Neuronal stem cell (in vitro differentiated cells): ENCODE measurements at regions not wholly inside any gene's neighbourhood (a gene's known extent, or its start where the extent isn't known, plus 50 kb on each side); places are given as distances from the start of the nearest gene placed in this dataset.

Experiments used
- DNase-seq: peaks from one replicate; pipeline ENCODE4 v3.0.0-alpha.2; 2013; ENCODE audit warnings: low spot score
- H2AFZ ChIP-seq: one replicate; pipeline ENCODE4 v1.6.1; 2013; ENCODE audit warnings: mild to moderate bottlenecking, low read length, inconsistent platforms
- H2AK5ac ChIP-seq: 2 replicates; pipeline ENCODE4 v1.6.1; 2013; ENCODE audit warnings: low read depth, mild to moderate bottlenecking, inconsistent platforms, low read length, moderate library complexity, mixed read lengths
- H2BK120ac ChIP-seq: 2 replicates; pipeline ENCODE4 v1.6.1; 2013; ENCODE audit warnings: low read depth, mild to moderate bottlenecking, inconsistent platforms, low read length, moderate library complexity, mixed read lengths
- H2BK12ac ChIP-seq: one replicate; pipeline ENCODE4 v1.6.1; 2013; ENCODE audit warnings: low read length, inconsistent platforms
- H2BK15ac ChIP-seq: 2 replicates; pipeline ENCODE4 v1.6.1; 2013; ENCODE audit warnings: mild to moderate bottlenecking, low read length, inconsistent platforms, mixed read lengths
- H2BK5ac ChIP-seq: one replicate; pipeline ENCODE4 v1.6.1; 2013; ENCODE audit warnings: inconsistent platforms, mild to moderate bottlenecking, low read length, moderate library complexity
- H3K14ac ChIP-seq: one replicate; pipeline ENCODE4 v1.6.1; 2013; ENCODE audit warnings: low read length, inconsistent platforms
- H3K18ac ChIP-seq: 2 replicates; pipeline ENCODE4 v1.6.1; 2013; ENCODE audit warnings: low read length, inconsistent platforms
- H3K23ac ChIP-seq: 2 replicates; pipeline ENCODE4 v1.6.1; 2013; ENCODE audit warnings: low read depth, mild to moderate bottlenecking, mixed read lengths, low read length, inconsistent platforms; ENCODE audit not compliant: poor library complexity
- H3K27ac ChIP-seq: replicated peaks from 3 replicates; pipeline ENCODE4 v1.5.1; 2013; ENCODE audit warnings: low read length, inconsistent platforms
- H3K27me3 ChIP-seq, 3 experiments: 2 replicates each; pipeline ENCODE4 v1.6.1; 2013; ENCODE audit warnings: low read length in 3 of 3, mild to moderate bottlenecking in 2 of 3, inconsistent platforms in 1 of 3, low read depth in 1 of 3, mixed read lengths in 1 of 3, moderate library complexity in 1 of 3; ENCODE audit not compliant: control insufficient read depth in 3 of 3, insufficient read depth in 3 of 3
- H3K36me3 ChIP-seq, 2 donors: replicated peaks in 1 of 2; 2 replicates each; pipeline ENCODE4 v1.6.1; 2013; ENCODE audit warnings: low read length in 2 of 2; ENCODE audit not compliant: control insufficient read depth in 2 of 2, insufficient read depth in 2 of 2
- H3K4ac ChIP-seq: 2 replicates; pipeline ENCODE4 v1.6.1; 2013; ENCODE audit warnings: inconsistent platforms, mild to moderate bottlenecking, low read length, moderate library complexity
- H3K4me1 ChIP-seq, 2 donors: 1 replicate in 1 of 2; 2 replicates in 1 of 2; pipeline ENCODE4 v1.6.1; 2013; ENCODE audit warnings: low read length in 2 of 2, low read depth in 1 of 2; ENCODE audit not compliant: control insufficient read depth in 2 of 2, insufficient read depth in 1 of 2
- H3K4me2 ChIP-seq: one replicate; pipeline ENCODE4 v1.6.1; 2013; ENCODE audit warnings: mild to moderate bottlenecking, low read length, inconsistent platforms; ENCODE audit not compliant: insufficient read depth, poor library complexity, severe bottlenecking
- H3K4me3 ChIP-seq, 2 donors: 2 replicates each; pipeline ENCODE4 v1.5.1; 2013; ENCODE audit warnings: low read length in 2 of 2, mild to moderate bottlenecking in 2 of 2, inconsistent platforms in 1 of 2, moderate library complexity in 1 of 2
- H3K79me1 ChIP-seq: one replicate; pipeline ENCODE4 v1.6.1; 2013; ENCODE audit warnings: low read depth, mild to moderate bottlenecking, inconsistent platforms, low read length, moderate library complexity
- H3K9ac ChIP-seq: one replicate; pipeline ENCODE4 v1.6.1; 2013; ENCODE audit warnings: mild to moderate bottlenecking, low read depth, low read length, inconsistent platforms; ENCODE audit not compliant: poor library complexity
- H3K9me3 ChIP-seq, 2 donors: replicated peaks in 1 of 2; 2 replicates each; pipeline versions ENCODE3 to v1.6.1; 2013; ENCODE audit warnings: low read length in 2 of 2, mild to moderate bottlenecking in 2 of 2, inconsistent platforms in 1 of 2, low read depth in 1 of 2, mixed read lengths in 1 of 2, moderate library complexity in 1 of 2; ENCODE audit not compliant: control insufficient read depth in 2 of 2, insufficient read depth in 1 of 2
- H4K8ac ChIP-seq: one replicate; pipeline ENCODE4 v1.6.1; 2013; ENCODE audit warnings: low read depth, mild to moderate bottlenecking, inconsistent platforms, low read length, moderate library complexity
- H4K91ac ChIP-seq: one replicate; pipeline ENCODE4 v1.6.1; 2013; ENCODE audit warnings: low read length, low read depth, mild to moderate bottlenecking, inconsistent platforms; ENCODE audit not compliant: poor library complexity
- whole genome bisulfite sequencing, 2 donors: extraction: QIAGEN DNeasy Blood & Tissue Kit; methylation state at CpG; one replicate each; pipeline ENCODE4 v1.1.7; 2013; ENCODE audit warnings: missing lambda C conversion rate in 2 of 2, mixed read lengths in 1 of 2; ENCODE audit not compliant: insufficient read length in 2 of 2, insufficient replicate concordance in 1 of 2; ENCODE audit errors: extremely low coverage in 2 of 2; 5-methylcytosine and 5-hydroxymethylcytosine counted together

- H2BK12ac ChIP-seq, result no peak overlapping the region
- no peak overlapping the region for H4K91ac ChIP-seq
- no peaks in the 10 kb centered on the region for H3K9me3 ChIP-seq
- H4K8ac ChIP-seq, result no peak overlapping the region
- H3K27me3 ChIP-seq, result no peaks in the 10 kb centered on the region
- WGBS, 2 donors, result no CpG with 5 or more reads among the region's 2 CpGs
- H3K4me3 ChIP-seq, result no peak overlapping the region
- H2BK15ac ChIP-seq, result no peak overlapping the region
- no peak overlapping the region for H3K9ac ChIP-seq
- H3K4me1 ChIP-seq, result peaks cover 0 to 7% of the 10 kb centered on the region in 2 donors
- no peaks in the 10 kb centered on the region for H3K79me1 ChIP-seq
- no peak overlapping the region for H3K18ac ChIP-seq
- no peak for DNase-seq
- H2BK5ac ChIP-seq, result no peak overlapping the region
- H3K14ac ChIP-seq, result no peak overlapping the region
- H3K4ac ChIP-seq, result no peak overlapping the region
- no peak overlapping the region for H2BK120ac ChIP-seq
- no peak overlapping the region for H2AFZ ChIP-seq
- H2AK5ac ChIP-seq, result no peak overlapping the region
- H3K27ac ChIP-seq, result no peak overlapping the region
- no peak overlapping the region for H3K23ac ChIP-seq
- H3K4me2 ChIP-seq, result no peak overlapping the region
- no peaks in the 10 kb centered on the region for H3K36me3 ChIP-seq
Observed at GRCh38 chr16:26578748-26579147, 488.0 kb upstream of the C16orf82 start.

GRCh38 chr16:26583803-26584202, 482.9 kb upstream of the C16orf82 start:
- Histone ChIP-seq H3K4me1 (no peaks in the 10 kb centered on the region), H3K14ac (no peak overlapping the region), H3K4ac (no peak overlapping the region), H4K91ac (no peak overlapping the region), H3K27me3 (no peaks in the 10 kb centered on the region), H3K18ac (no peak overlapping the region), H2AK5ac (no peak overlapping the region), H3K4me2 (no peak overlapping the region), H3K23ac (no peak overlapping the region), H3K9ac (no peak overlapping the region), H3K27ac (no peak overlapping the region), H4K8ac (no peak overlapping the region), H2BK5ac (no peak overlapping the region), H2BK15ac (no peak overlapping the region), H2AFZ (no peak overlapping the region), H2BK12ac (no peak overlapping the region), H3K79me1 (no peaks in the 10 kb centered on the region), H3K36me3 (no peaks in the 10 kb centered on the region), H2BK120ac (no peak overlapping the region), H3K9me3 (no peaks in the 10 kb centered on the region), H3K4me3 (no peak overlapping the region)
- DNase-seq, result no peak
- no CpG with 5 or more reads among the region's 4 CpGs for WGBS, 2 donors

- Histone ChIP-seq H4K91ac (no peak overlapping the region), H3K9ac (no peak overlapping the region), H3K27me3 (no peaks in the 10 kb centered on the region), H2AK5ac (no peak overlapping the region), H3K4me1 (peaks cover 0 to 2% of the 10 kb centered on the region in 2 donors), H3K4me3 (no peak overlapping the region), H4K8ac (no peak overlapping the region), H2BK15ac (no peak overlapping the region), H2BK5ac (no peak overlapping the region), H3K9me3 (no peaks in the 10 kb centered on the region), H3K23ac (no peak overlapping the region), H3K79me1 (no peaks in the 10 kb centered on the region), H3K4me2 (no peak overlapping the region), H2AFZ (no peak overlapping the region), H2BK12ac (no peak overlapping the region), H3K4ac (no peak overlapping the region), H3K27ac (no peak overlapping the region), H3K36me3 (no peaks in the 10 kb centered on the region), H3K18ac (no peak overlapping the region), H3K14ac (no peak overlapping the region), H2BK120ac (no peak overlapping the region)
- DNase-seq, result no peak
- WGBS, 2 donors, result no CpG with 5 or more reads among the region's 5 CpGs
Observed at GRCh38 chr16:26593700-26594099, 473.0 kb upstream of the C16orf82 start.

GRCh38 chr16:26594666-26595065, 472.1 kb upstream of the C16orf82 start:
- Histone ChIP-seq H2AK5ac (no peak overlapping the region), H4K8ac (no peak overlapping the region), H3K18ac (no peak overlapping the region), H3K4me3 (no peak overlapping the region), H4K91ac (no peak overlapping the region), H3K4ac (no peak overlapping the region), H3K4me1 (peaks cover 0 to 3% of the 10 kb centered on the region in 2 donors), H3K4me2 (no peak overlapping the region), H3K27me3 (no peaks in the 10 kb centered on the region), H2AFZ (no peak overlapping the region), H3K36me3 (no peaks in the 10 kb centered on the region), H3K23ac (no peak overlapping the region), H2BK12ac (no peak overlapping the region), H2BK120ac (no peak overlapping the region), H3K9me3 (no peaks in the 10 kb centered on the region), H2BK5ac (no peak overlapping the region), H3K27ac (no peak overlapping the region), H3K14ac (no peak overlapping the region), H3K79me1 (no peaks in the 10 kb centered on the region), H3K9ac (no peak overlapping the region), H2BK15ac (no peak overlapping the region)
- DNase-seq, result no peak
- WGBS, 2 donors, result no CpG with 5 or more reads among the region's 5 CpGs
